GDM1 (cell line): ENCODE measurements at regions not wholly inside any gene's neighbourhood (a gene's known extent, or its start where the extent isn't known, plus 50 kb on each side); places are given as distances from the start of the nearest gene placed in this dataset.

Experiments
- DNase-seq: peaks from one replicate; lab custom pipeline; 2025; lab: John Stamatoyannopoulos, UW

DNA sequence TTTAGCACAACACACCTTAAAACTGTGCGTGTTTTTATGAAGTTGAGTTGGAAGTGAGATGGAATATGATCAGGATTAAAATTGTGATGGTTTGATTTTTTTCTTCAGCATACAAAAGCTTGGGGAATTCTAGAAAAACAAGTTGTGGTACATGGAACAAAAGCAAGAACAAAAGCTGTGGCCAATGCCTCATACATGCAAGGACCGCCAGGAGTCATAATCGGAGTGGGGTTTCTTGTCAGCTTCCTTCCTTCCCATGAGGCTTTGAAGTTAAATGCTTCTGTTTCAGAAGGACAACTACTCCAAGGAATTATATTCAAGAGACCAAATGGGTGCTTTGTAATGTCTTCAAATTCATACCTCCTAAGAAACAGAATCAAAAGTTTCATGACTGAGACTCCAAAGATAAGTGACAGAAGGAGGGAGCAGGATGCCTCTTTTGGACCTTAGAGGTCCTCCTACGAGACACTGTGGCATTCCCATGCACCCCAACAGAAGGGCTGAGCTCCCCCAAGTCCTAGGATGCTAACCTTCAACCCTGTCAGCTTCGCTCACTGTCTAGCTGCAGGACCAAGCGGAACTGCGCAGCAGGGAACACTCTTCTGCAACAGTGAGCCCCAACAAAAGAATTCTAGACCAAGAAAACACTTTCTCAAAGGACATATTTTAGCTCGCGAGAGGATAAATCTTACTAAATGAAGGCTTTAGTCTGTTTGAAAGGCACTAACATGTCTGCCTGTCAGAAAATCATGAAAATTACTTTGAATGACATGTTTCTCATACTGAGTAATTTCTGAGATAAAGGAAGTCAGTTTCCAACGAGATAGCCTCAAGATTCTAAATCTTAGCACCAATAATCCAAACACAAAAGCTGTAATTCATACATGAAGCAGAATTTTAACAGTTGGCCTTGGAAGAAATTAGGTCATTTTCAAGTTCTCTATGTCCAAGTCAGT lies 108.5 kb upstream of the NHSL1 start:
- no peak for DNase-seq

DNA sequence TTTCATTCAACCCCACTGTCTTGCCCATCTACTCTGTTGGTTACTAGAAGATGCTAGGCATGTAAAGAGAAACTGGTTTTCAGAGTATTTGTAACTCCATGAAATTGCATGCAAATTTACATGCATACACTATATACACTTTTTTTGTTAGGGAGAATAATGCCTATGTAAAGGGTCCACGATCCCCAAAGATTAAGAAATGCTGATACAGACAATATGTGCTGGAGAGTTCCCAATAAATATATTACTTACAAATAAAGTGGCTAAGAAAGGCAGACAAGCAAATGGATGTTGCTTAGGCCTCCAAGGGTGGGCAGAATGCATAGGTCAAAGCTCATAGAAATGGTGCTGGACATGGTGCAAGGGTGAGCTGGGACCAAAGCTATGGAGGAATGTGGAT lies 109.6 kb upstream of the NHSL1 start:
- DNase-seq = no peak

DNA sequence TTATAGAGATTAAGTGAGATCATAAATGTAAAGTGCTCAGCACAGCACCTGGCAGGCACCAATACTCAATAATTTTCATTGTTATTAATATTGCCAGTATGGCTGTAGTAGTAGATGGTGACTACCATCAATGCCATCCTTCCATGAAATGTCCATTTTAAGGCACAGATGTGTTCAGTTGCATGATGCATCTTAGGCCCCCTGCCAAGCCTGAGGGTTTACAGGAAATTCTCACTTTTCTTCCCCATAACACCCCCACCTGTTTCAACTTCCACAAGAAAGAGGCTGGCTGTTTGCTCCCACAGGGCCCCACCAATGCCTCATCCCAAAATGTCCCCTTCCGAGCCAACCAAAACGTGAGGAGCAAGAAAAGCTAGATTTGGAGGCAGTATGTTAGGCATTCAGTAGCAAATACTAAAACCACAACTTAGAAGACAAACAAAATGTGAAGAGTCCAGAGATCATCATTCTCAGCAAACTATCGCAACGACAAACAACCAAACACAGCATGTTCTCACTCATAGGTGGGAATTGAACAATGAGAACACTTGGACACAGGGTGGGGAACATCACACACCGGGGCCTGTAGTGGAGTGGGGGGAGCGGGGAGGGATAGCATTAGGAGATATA lies 110.6 kb upstream of the NHSL1 start:
- no peak for DNase-seq

DNA sequence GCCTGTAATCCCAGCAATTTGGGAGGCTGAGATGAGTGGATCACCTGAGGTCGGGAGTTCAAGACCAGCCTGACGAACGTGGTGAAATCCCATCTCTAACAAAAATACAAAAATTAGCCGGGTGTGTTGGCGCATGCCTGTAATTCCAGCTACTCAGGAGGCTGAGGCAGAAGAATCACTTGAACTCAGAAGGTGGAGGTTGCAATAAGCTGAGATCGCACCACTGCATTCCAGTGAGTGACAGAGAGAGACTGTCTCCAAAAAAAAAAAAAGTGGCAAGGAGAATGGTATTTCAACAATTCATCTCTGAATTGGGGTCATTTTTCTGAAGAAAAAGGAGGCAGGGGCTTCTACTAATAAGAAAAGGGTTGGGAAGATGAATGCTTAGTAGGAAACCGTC lies 111.5 kb upstream of the NHSL1 start:
- DNase-seq = no peak

DNA sequence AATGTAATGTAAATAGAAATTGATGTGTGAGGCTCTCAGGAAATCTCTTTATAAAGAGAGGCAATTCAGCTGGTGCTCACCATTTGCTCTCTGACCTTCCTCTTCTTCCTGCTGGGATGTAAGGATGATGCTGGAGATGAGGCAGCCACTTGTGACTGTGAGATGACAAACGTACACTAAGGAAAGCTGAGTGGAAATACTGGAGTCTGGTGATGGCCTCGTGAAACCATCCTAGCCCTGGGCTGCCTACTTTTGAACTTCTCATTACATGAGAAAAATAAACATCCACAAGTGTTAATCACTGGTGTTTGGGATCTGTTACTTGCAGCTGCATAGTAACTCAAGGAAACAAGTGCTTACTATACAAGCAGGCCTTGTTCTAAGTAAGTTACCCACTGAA lies 114.9 kb upstream of the NHSL1 start:
- DNase-seq = no peak

DNA sequence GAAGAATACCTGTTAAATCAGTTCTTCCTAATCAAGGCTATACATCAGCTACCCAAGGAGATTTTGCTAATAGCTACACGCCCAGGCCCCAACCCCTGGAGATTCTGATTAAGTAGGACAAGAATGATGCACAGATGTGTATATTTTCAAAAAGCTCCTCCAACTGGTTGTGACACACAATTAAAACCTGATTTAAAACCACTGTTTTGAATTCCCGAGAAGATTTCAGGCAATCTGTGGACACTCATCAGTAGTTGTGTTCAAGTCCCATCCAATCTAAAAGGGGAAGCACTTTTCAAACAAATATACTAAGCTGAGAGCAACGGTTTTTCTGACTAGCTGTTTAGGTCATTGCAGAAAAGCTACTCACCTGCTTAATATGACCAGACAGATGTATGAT lies 118.9 kb upstream of the NHSL1 start:
- DNase-seq = no peak

DNA sequence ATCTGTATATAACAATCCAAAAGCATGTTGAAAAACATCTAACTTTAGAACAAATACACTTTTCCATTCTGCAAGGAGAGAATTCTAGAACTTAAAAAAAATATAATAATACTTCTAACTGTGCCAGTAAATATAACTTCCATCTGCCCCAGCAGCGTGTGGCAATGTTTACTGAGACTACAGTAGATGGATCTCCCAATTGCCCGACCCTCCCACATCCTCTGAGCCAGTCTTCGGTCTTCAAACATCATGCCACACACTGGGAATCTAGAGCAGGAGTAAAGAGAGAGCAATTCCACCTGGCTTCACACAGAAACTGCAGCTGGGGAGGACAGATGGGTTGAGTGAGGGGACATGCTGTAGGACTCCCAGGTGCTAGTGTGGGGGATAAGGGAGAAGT lies 121.3 kb upstream of the NHSL1 start:
- no peak for DNase-seq

DNA sequence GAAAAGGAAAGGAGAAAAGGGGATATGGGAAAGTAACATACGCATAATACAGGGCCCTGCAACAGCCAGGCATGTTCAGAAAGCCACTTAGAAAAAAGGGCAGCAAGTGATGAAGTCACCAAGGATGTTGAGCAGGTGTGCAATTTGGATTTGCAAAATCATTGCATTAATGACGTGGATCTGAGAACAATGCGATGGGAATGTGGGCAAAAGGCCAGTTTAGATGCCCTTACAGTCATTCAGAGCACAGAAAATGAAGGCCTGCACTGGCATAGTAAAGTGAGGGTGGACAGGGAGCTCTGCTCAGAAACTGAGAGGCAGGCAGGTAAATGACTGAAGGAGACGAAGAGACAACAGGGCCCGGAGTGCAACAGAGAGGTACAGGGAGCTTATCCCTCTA lies 123.7 kb upstream of the NHSL1 start:
- DNase-seq = no peak

DNA sequence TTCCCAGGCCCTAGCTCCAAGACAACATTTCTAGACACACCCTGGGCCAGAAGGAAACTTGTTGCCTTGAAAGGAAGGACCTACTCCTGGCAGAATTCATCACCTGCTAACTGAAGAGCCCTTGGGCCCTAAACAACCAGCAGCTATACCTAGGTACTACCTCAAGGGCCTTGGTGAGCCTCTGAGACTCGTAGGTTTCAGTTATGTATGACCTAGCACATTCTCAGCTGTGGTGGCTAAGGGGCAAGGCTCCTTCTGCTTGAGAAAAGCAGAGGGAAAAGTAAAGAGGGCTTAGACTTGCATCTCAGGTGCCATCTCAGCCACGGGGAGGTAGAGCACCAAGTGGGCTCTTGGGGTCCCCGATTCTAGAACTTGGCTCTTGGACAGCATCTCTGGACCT lies 132.3 kb upstream of the NHSL1 start:
- no peak for DNase-seq

DNA sequence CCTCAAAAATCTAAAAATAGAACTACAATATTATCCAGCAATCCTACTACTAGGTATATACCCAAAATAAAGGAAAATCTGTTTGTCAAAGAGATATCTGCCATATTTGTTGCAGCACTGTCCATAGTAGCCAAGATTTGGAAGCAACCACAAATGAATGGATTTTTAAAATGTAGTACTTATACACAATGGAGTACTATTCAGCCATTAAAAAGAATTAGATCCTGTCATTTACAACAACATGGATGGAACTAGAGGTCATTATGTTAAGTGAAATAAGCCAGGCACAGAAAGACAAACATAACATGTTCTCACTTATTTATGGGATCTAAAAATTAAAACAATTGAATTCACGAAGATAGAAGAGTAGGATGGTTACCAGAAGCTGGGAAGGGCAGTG lies 135.7 kb upstream of the CCDC28A start:
- no peak for DNase-seq

DNA sequence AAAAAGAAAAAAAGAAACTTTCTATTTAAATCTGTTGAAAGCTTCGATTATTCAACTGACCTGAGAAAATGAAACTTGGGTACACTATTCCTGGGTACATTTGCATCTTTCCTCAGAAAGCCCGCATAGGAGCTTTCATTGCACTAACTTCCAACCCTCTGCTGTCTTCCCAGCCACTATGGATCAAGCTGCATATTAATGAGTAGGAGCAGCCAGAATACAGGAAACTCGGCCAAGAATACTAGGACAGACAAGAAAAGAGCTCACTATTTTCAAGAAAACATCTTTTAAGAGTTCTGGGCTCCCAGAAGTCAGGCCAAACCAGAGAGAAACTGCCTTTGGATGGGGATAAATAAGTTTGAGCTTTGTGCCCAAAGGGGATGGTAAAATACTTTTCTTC lies 135.0 kb upstream of the CCDC28A start:
- DNase-seq = no peak

DNA sequence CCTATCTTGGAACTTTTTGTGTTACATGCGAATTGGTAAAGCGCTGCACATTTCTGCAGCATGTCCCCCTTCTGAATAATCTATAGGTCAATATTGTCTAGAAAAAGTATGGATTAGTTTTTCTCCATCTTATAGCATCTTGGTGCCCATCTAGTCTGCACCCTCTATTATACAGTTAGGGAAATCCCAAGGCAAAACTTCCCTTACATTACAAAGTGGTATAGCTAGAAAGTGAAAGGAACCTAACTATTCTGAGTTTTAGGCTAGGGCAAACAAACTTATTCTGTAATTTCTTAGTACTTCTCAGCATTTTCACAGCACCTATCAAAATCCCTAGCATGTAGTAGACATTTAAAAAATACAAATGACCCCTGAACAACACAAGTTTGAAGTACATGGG lies 133.5 kb upstream of the CCDC28A start:
- DNase-seq = no peak

DNA sequence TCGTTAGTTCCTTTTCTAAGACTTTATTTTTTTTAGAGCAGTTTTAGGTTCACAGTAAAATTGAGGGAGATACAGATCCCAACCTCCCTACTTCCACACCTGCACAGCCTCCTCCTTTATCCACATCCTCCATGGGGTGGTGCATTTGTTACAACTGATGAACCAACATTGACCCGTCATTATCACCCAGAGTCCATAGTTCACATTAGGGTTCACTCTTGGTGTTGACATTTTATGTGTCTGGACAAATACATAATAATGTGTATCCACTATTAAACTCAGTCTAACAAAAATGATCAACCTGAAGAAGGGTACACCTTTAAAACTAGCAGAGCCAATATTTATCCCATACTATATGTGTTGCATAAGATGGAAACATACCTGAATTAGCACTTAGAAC lies 130.4 kb upstream of the CCDC28A start:
- no peak for DNase-seq

DNA sequence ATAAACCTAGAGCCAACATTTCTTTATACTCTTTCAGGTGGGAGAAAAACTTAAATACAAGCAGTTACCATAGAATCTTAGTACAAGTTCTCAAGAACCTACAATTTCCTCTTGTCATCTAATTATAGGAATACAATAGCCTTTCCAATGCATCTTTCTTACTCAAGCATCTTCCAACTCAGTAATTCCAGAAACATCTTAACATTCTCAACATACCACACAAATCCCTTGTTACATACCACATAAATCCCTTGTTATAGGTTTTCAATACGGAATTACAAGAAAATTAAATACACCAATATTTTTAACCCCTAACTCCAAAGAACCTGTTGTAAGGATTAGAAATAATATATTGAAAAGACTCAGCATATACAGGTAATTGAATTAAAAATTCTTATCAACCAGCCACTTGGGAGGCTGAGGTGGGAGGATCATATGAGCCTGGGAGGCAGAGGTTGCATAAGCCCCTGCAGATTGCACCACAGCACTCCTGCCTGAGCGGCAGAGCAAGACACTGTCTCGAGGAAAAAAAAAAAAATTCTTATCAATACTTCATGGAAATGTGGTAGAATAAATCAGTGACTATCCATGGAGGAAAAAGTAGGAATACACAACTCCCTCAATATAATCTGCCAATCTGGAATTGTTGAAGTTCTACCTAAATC lies 127.5 kb upstream of the CCDC28A start:
- no peak for DNase-seq

DNA sequence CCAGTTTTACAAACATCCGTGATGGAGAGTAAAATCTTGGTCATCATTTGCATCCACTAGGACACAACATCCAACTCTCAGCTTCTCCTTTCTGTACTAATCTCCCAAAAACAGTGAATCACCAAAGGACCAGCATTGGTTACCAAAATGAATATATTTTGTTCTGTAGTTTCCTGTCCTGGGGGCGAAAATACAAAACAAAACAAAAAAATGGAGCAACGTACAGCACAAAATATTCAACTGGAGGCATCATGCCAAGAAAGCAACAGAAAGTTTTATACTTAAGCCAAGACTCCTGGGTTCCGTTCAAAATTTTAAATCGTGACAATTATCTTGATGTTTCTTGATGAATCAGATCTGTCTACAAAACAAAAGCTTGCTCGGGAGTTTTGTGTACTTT lies 126.6 kb upstream of the CCDC28A start:
- no peak for DNase-seq

DNA sequence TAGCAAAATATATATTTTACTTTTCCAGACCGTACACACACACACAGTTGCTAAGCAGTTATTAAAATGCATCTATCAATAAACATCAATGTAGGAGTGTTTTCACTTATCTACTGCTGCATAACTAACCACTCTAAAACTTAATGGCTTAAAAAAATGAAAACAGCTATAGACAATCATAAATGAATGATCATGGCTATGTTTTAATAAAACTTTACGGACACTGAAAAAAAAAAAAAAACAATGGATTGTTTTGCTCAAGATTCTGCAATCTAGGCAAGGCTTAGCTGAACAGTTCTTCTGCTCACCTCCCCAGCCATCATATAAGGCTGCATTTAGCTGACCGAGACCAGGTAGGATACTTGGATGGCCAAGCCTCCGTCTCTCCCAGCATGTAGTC lies 125.4 kb upstream of the CCDC28A start:
- no peak for DNase-seq

DNA sequence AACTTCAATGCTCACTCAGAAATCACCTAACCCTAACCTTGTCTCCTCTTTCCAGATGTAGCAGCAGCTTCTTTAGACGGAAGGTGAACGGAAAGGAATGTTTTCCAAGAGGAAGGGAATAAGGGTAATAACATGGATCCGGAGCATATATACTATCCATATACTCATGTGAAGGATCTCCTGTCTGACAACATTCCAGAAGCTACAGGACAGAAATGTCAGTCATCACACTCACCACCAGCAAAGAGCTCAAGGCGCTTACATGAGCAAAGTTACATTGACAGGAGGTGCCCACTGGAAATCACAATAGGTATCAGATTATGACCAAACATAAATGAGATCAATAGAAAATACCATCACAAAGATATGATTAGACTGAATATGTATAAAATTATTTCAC lies 122.1 kb upstream of the CCDC28A start:
- no peak for DNase-seq

DNA sequence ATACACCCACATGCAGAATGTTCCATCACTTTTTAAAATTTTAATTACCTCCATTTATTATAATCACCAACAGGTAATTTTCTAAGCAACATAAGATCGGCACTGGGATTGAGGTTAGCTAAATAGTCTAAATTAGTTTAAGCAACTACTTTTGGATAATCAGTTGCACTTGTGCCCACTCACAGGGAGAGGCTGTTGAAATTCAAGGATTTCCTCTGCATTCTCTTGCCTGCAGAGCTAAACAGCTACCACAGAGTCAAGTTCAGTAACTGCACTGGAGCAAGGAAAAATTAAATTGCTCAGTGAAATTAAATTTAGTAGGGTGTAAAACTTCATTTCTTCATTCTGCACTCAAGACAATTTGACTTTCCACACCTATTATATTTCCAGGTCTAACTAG lies 120.7 kb upstream of the CCDC28A start:
- no peak for DNase-seq

DNA sequence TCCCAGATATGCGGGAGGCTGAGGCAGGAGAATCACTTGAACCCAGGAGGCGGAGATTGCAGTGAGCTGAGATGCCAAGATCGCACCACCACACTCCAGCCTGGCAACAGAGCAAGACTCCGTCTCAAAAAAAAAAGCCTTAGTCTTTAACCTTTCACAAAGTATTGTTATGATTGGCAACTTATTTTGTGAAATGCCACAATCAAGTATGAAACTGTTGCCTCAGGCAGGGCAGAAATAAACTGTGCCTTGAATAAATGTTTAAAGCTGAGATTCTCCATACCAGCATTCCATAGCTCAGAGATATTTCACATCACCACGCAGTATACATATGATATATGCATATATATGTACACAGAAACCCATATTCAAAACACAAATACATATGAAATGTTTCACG lies 120.1 kb upstream of the CCDC28A start:
- no peak for DNase-seq

DNA sequence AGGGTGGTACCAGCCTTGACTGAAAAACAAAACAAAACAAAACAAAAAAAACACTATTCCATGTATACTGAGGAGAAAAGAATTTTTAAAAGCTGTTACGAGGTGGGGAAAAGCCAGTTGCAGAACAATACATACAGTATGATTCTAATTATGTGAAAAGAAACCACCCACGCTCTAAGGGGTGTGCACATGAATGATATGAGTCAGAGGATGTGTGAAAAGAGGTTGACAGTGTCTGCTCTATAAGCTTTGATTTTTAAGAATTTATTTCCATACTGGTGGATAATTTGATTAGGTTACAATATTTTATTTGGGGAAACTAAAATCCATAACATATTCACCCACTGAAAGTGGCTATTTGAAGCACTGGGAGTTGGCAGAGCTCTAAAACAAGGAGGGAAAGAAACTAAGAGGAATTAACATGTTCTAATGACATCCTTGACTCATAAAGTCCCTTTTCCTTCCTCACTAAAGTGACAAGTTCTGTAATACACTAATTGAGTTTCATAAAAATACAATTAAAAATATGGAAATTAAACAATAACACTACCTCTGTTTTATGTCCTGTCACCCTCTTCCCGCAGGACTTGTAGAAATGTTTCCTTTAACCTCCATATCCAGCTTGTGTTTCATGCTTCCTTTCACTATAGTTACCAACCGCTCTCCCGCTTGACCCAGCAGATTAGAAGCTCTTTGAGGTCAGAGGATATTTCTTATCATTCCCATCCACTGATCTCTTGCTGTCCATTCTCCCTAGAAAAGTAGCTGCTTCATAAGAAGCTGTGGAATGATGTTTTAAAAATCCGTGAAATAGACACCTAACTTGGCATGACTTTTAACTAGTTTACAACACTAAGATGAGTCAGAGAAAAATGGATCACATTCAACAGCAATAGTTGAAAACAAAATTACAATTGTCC lies 118.6 kb upstream of the CCDC28A start:
- DNase-seq = no peak

DNA sequence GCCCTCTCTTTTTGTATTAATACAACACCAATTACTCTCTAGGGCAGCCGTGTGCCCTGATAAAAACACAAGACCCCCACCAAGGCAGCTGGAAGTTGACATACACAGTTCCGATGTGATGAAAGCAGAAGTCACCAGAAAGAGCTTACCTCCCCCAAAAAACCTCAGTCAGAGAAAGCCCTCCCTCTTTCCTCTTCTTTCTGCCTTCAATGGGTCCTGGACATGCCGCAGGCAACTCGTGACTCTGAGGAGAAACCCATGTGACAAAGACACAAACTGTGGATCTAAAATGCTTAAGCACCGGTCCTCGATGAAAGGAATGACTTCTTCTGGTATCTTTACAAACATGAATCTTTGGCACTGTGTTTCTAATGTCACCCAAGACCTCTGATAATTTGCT lies 117.7 kb upstream of the CCDC28A start:
- DNase-seq = no peak
